Motor neuron (in vitro differentiated cells): ENCODE measurements at regions not wholly inside any gene's neighbourhood (a gene's known extent, or its start where the extent isn't known, plus 50 kb on each side); places are given as distances from the start of the nearest gene placed in this dataset.

Experiments
- ATAC-seq, 8 experiments: fragments of 200-7000 bp; cut with Tn5 transposase; replicated peaks in 6 of 8; 2 replicates each; pipeline ENCODE4 v1.8.0; 2021; ENCODE audit warnings: mild to moderate bottlenecking in 8 of 8, moderate library complexity in 8 of 8
- H3K27ac ChIP-seq, 2 donors: fragments of 250-450 bp; sonication (Bioruptor Pico); 2 replicates each; pipeline ENCODE4 v1.9.0; 2021; ENCODE audit warnings: antibody characterized with exemption in 2 of 2, mild to moderate bottlenecking in 2 of 2, moderate library complexity in 1 of 2
- H3K4me1 ChIP-seq, 2 donors: fragments of 250-450 bp; sonication (Bioruptor Pico); replicated peaks in 1 of 2; 2 replicates each; pipeline ENCODE4 v1.6.1; 2021; ENCODE audit warnings: antibody characterized with exemption in 2 of 2, mild to moderate bottlenecking in 2 of 2, moderate library complexity in 1 of 2
- H3K4me3 ChIP-seq, 5 donors: fragments of 250-450 bp; sonication (Bioruptor Pico); 2 replicates each; pipeline ENCODE4 v1.9.0; 2021; ENCODE audit warnings: antibody characterized with exemption in 5 of 5, mild to moderate bottlenecking in 5 of 5, moderate library complexity in 4 of 5
- WGBS, 10 experiments: fragments of 450-650 bp; shearing (Covaris generic); methylation state at CpG; one replicate each; pipeline ENCODE4 v1.0.0; 2022; 5-methylcytosine and 5-hydroxymethylcytosine counted together
- in situ Hi-C, 9 experiments: fragments of 400-800 bp; cut with MboI; loops; one replicate each; pipeline ENCODE4 v1.15.0; 2021; ENCODE audit warnings: low sequenced_read_pairs in 9 of 9, low pct_unique_long_range_greater_than_20kb in 2 of 9; ENCODE audit not compliant: unreplicated experiment in 9 of 9

- in situ Hi-C loops = no loop called here
- no peaks in the 10 kb centered on the region for H3K4me1 ChIP-seq
- no peak for ATAC-seq
- no peak overlapping the region for H3K27ac ChIP-seq
- H3K4me3 ChIP-seq = no peak overlapping the region
- 13 to 100% (median 83%) methylated on average over 1 of the region's 1 CpG; no CpG with 5 or more reads in 7 of the 10 experiments for WGBS, 10 experiments
These were observed 473.4 kb upstream of the GNPDA2 start for GRCh38 chr4:45199736-45200135.

- H3K4me1 ChIP-seq = no peaks in the 10 kb centered on the region
- 17 to 100% (median 80%) methylated on average over 1 to 2 of the region's 2 CpGs; no CpG with 5 or more reads in 1 of the 10 experiments for WGBS, 10 experiments
- ATAC-seq = no peak
- H3K4me3 ChIP-seq = no peak overlapping the region
- in situ Hi-C loops = no loop called here
- H3K27ac ChIP-seq = no peak overlapping the region
These were observed 462.1 kb upstream of the GNPDA2 start for GRCh38 chr4:45188501-45188900.

GRCh38 chr4:45186249-45186648 lies 459.9 kb upstream of the GNPDA2 start:
- Histone ChIP-seq H3K27ac (no peak overlapping the region), H3K4me3 (no peak overlapping the region), H3K4me1 (no peaks in the 10 kb centered on the region)
- in situ Hi-C loops = no loop called here
- 40 to 100% (median 83%) methylated on average over 2 to 4 of the region's 4 CpGs; no CpG with 5 or more reads in 1 of the 10 experiments for WGBS, 10 experiments
- ATAC-seq = no peak

GRCh38 chr4:45183905-45184304 lies 457.5 kb upstream of the GNPDA2 start:
- H3K4me3 ChIP-seq = no peak overlapping the region
- ATAC-seq = no peak
- H3K4me1 ChIP-seq = no peaks in the 10 kb centered on the region
- 0 to 100% (median 46%) methylated on average over 1 to 2 of the region's 2 CpGs; no CpG with 5 or more reads in 2 of the 10 experiments for WGBS, 10 experiments
- in situ Hi-C loops = no loop called here
- H3K27ac ChIP-seq = no peak overlapping the region

- WGBS, 10 experiments = no CpG with 5 or more reads among the region's 6 CpGs
- no peak for ATAC-seq
- in situ Hi-C loops = no loop called here
- no peak overlapping the region for H3K27ac ChIP-seq
- H3K4me3 ChIP-seq = no peak overlapping the region
- H3K4me1 ChIP-seq = no peaks in the 10 kb centered on the region
These were observed 446.3 kb upstream of the GNPDA2 start for GRCh38 chr4:45172636-45173035.

GRCh38 chr4:45160951-45161350 lies 434.6 kb upstream of the GNPDA2 start:
- in situ Hi-C loops = no loop called here

GRCh38 chr4:45155081-45155777 lies 428.9 kb upstream of the GNPDA2 start:
- in situ Hi-C loops = no loop called here

More at GRCh38 chr4:45160951-45161350, 434.6 kb upstream of the GNPDA2 start:
- no peak overlapping the region for H3K4me3 ChIP-seq
- ATAC-seq = no peak
- WGBS, 10 experiments = 0 to 100% (median 74%) methylated on average over 1 to 3 of the region's 3 CpGs; no CpG with 5 or more reads in 1 of the 10 experiments
- no peaks in the 10 kb centered on the region for H3K4me1 ChIP-seq
- no peak overlapping the region for H3K27ac ChIP-seq

GRCh38 chr4:45147866-45148265 lies 421.5 kb upstream of the GNPDA2 start:
- Histone ChIP-seq H3K4me1 (no peaks in the 10 kb centered on the region), H3K27ac (no peak overlapping the region), H3K4me3 (no peak overlapping the region)
- in situ Hi-C loops = no loop called here
- no peak for ATAC-seq
- 0 to 83% (median 56%) methylated on average over 1 of the region's 1 CpG; no CpG with 5 or more reads in 5 of the 10 experiments for WGBS, 10 experiments

More at GRCh38 chr4:45155081-45155777, 428.9 kb upstream of the GNPDA2 start:
- 10 to 93% (median 78%) methylated on average over 3 to 6 of the region's 6 CpGs for WGBS, 10 experiments
- no peak overlapping the region for H3K4me3 ChIP-seq
- no peak overlapping the region for H3K27ac ChIP-seq
- H3K4me1 ChIP-seq = no peaks in the 10 kb centered on the region
- ATAC-seq = no peak

GRCh38 chr4:45131020-45131419 lies 404.7 kb upstream of the GNPDA2 start:
- Histone ChIP-seq H3K27ac (no peak overlapping the region), H3K4me1 (no peaks in the 10 kb centered on the region), H3K4me3 (no peak overlapping the region)
- WGBS, 10 experiments = 0 to 97% (median 71%) methylated on average over 1 to 3 of the region's 3 CpGs; no CpG with 5 or more reads in 1 of the 10 experiments
- peak in 1 of 8 experiments; percentile 32 for ATAC-seq
- in situ Hi-C loops = no loop called here

GRCh38 chr4:45122406-45122805 lies 396.1 kb upstream of the GNPDA2 start:
- no peak overlapping the region for H3K27ac ChIP-seq
- 0 to 100% (median 63%) methylated on average over 1 to 2 of the region's 2 CpGs; no CpG with 5 or more reads in 1 of the 10 experiments for WGBS, 10 experiments
- H3K4me1 ChIP-seq = no peaks in the 10 kb centered on the region
- no peak for ATAC-seq
- in situ Hi-C loops = no loop called here
- no peak overlapping the region for H3K4me3 ChIP-seq

- H3K4me3 ChIP-seq = no peak overlapping the region
These were observed 395.1 kb upstream of the GNPDA2 start for GRCh38 chr4:45121426-45121975.

GRCh38 chr4:45120163-45120562 lies 393.8 kb upstream of the GNPDA2 start:
- no peak overlapping the region for H3K4me3 ChIP-seq
- in situ Hi-C loops = no loop called here
- no peak overlapping the region for H3K27ac ChIP-seq
- ATAC-seq = peak in 6 of 8 experiments; percentile 37 to 98 (median 95)
- 0 to 80% (median 40%) methylated on average over 1 to 3 of the region's 3 CpGs; no CpG with 5 or more reads in 1 of the 10 experiments for WGBS, 10 experiments
- H3K4me1 ChIP-seq = no peaks in the 10 kb centered on the region

More at GRCh38 chr4:45121426-45121975, 395.1 kb upstream of the GNPDA2 start:
- in situ Hi-C loops = no loop called here
- Histone ChIP-seq H3K4me1 (no peaks in the 10 kb centered on the region), H3K27ac (no peak overlapping the region)
- peak in 2 of 8 experiments; percentile 16 to 50 for ATAC-seq
- 0 to 100% (median 81%) methylated on average over 1 to 2 of the region's 2 CpGs; no CpG with 5 or more reads in 3 of the 10 experiments for WGBS, 10 experiments

GRCh38 chr4:45119376-45119775 lies 393.0 kb upstream of the GNPDA2 start:
- in situ Hi-C loops = no loop called here
- Histone ChIP-seq H3K27ac (no peak overlapping the region), H3K4me1 (no peaks in the 10 kb centered on the region), H3K4me3 (no peak overlapping the region)
- WGBS, 10 experiments = 0 to 80% (median 11%) methylated on average over 1 of the region's 1 CpG; no CpG with 5 or more reads in 4 of the 10 experiments
- no peak for ATAC-seq
